Right lobe of liver (tissue), 6 donors: ENCODE measurements at regions not wholly inside any gene's neighbourhood (a gene's known extent, or its start where the extent isn't known, plus 50 kb on each side); places are given as distances from the start of the nearest gene placed in this dataset.
A peak's percentile ranks its signal among the peaks of the same experiment; 100 is the strongest.

Experiments
- ATAC-seq, 4 donors: fragments of 200-7000 bp; cut with Tn5 transposase; one replicate each; pipeline ENCODE4 v1.9.1; 2020; ENCODE audit warnings: mild to moderate bottlenecking in 4 of 4, moderate library complexity in 4 of 4
- DNase-seq, 3 donors: peaks; one replicate each; pipeline ENCODE4 v3.0.0-alpha.2; 2020
- H3K27ac ChIP-seq, 3 donors: fragments of 200-600 bp; one replicate each; pipeline ENCODE4 v1.8.0; 2022
- H3K27me3 ChIP-seq, 2 donors: fragments of 200-600 bp; one replicate each; pipeline ENCODE4 v1.8.0; 2022
- H3K36me3 ChIP-seq, 4 donors: fragments of 200-600 bp; sonication (generic) in 1 of 4; one replicate each; pipeline versions ENCODE4 v1.5.1 to v1.8.0; 2017 to 2022; ENCODE audit warnings: control low read depth in 1 of 4
- H3K4me1 ChIP-seq, 4 donors: fragments of 200-600 bp; sonication (generic) in 1 of 4; one replicate each; pipeline versions ENCODE4 v1.5.1 to v1.8.0; 2017 to 2022; ENCODE audit warnings: control low read depth in 1 of 4
- H3K4me3 ChIP-seq, 3 donors: fragments of 200-600 bp; one replicate each; pipeline ENCODE4 v1.8.0; 2022
- H3K9me3 ChIP-seq, 4 donors: fragments of 200-600 bp; sonication (generic) in 1 of 4; one replicate each; pipeline versions ENCODE4 v1.5.1 to v1.8.0; 2017 to 2022; ENCODE audit warnings: control low read depth in 1 of 4
- POLR2A ChIP-seq: fragments of 450-650 bp; IDR thresholded peaks from one replicate; pipeline ENCODE4 v1.6.1; 2017; ENCODE audit warnings: antibody characterized with exemption, mild to moderate bottlenecking
- WGBS: methylation state at CpG from one replicate; pipeline ENCODE4 v1.1.6; 2018; ENCODE audit warnings: low coverage, low lambda C conversion rate; ENCODE audit not compliant: insufficient coverage; ENCODE audit errors: missing lambda C conversion rate; 5-methylcytosine and 5-hydroxymethylcytosine counted together
- intact Hi-C, 2 donors: fragments of 100-400 bp; cut with DNase I; formaldehyde crosslinking; loops; one replicate each; pipeline versions ENCODE4 v1.11.2 to v1.14.1; 2022
- TF ChIP-seq, protein P1 (sequence below), 4 donors: fragments of 200-600 bp in 3 of 4; fragments of 450-650 bp in 1 of 4; IDR thresholded peaks; one replicate each; pipeline versions ENCODE4 v1.5.1 to v1.8.0; 2016 to 2022; ENCODE audit warnings: antibody characterized with exemption in 4 of 4, mild to moderate bottlenecking in 2 of 4
- donor health status: DM: no; HTN: yes; CAD: no.
- donor health status: DM: no; HTN: no; CAD: no.
- donor health status: DM: no; HTN: no; CAD: no.
- donor health status: DM: no; HTN: yes; CAD: no.
- donor health status: DM: no; HTN: yes; CAD: no.

DNA sequence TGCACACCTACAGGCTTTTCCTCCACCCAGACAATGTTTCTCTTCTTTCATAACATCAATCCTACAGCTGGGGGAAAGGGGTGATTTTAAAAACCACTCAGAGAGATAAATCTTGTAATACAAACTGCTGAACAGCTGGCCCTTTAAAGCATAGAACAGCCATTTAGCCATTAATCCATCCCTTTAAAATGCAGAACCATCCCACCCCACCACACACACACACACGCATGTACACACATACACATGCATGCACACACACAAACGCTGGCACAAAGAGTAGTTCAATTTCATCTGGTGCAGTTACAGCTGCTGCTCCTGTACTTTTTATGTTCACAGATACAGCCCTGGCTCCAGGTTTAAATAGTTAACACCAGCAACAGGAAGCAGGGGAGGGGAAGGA lies 426.1 kb downstream of the MID1IP1 start:
- ATAC-seq: no peak
- Histone ChIP-seq H3K4me3 (no peak overlapping the region), H3K27me3 (no peaks in the 10 kb centered on the region), H3K4me1 (no peaks in the 10 kb centered on the region), H3K9me3 (no peaks in the 10 kb centered on the region), H3K36me3 (no peaks in the 10 kb centered on the region), H3K27ac (no peak overlapping the region)
- DNase-seq: no peak
- intact Hi-C loops: no loop called here
- no peak for TF ChIP-seq POLR2A
- TF ChIP-seq, protein P1, sequence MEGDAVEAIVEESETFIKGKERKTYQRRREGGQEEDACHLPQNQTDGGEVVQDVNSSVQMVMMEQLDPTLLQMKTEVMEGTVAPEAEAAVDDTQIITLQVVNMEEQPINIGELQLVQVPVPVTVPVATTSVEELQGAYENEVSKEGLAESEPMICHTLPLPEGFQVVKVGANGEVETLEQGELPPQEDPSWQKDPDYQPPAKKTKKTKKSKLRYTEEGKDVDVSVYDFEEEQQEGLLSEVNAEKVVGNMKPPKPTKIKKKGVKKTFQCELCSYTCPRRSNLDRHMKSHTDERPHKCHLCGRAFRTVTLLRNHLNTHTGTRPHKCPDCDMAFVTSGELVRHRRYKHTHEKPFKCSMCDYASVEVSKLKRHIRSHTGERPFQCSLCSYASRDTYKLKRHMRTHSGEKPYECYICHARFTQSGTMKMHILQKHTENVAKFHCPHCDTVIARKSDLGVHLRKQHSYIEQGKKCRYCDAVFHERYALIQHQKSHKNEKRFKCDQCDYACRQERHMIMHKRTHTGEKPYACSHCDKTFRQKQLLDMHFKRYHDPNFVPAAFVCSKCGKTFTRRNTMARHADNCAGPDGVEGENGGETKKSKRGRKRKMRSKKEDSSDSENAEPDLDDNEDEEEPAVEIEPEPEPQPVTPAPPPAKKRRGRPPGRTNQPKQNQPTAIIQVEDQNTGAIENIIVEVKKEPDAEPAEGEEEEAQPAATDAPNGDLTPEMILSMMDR (IDR thresholded peaks at IDR 0.05): no peak
- WGBS: 32% methylated on average over 2 of the region's 2 CpGs

DNA sequence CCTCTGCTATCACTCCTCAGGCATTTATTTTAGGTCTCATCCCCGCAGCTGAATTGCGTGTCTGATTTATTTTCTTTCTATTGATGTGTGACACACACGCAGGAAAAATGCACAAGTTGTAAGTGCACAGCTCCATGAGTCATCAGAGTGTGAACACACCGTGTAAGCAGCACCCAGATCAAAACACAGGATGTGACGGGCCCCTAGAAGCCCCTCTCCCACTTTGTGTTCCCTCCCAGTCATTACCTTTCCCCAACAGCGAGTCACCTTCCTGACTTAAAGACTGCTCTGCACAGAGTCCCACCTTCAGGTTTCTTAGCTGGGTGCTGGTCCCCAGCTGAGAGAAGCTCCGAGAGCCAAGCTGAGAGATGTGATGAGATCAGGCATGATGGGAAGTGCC lies 436.7 kb downstream of the MID1IP1 start:
- WGBS: 57% methylated on average over 6 of the region's 7 CpGs
- ATAC-seq: no peak
- TF ChIP-seq, protein P1 (IDR thresholded peaks at IDR 0.05): no peak
- no peak for TF ChIP-seq POLR2A
- H3K27ac ChIP-seq: no peak overlapping the region
- no peaks in the 10 kb centered on the region for H3K27me3 ChIP-seq
- H3K36me3 ChIP-seq: no peaks in the 10 kb centered on the region
- intact Hi-C loops: no loop called here
- no peaks in the 10 kb centered on the region for H3K4me1 ChIP-seq
- H3K4me3 ChIP-seq: no peak overlapping the region
- no peak for DNase-seq
- no peaks in the 10 kb centered on the region for H3K9me3 ChIP-seq

DNA sequence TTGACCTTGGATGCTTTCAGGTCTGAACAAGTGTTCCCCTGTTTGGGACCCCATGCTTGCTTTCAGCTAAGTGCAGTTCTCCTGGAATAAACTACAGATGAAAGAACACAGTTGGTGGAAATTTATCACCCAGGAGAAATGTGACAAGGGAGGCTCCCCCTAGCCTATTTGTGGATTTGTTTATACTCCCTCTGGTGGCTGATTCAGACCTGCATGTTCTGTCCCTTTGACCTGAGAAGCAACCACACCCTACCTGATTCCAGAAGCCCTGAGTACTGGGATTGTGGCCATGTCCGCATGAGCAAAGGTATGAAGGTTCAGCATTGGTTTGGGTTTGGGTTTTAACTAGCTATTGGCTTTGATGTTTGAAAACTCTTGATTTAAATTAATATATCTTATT lies 440.9 kb downstream of the MID1IP1 start:
- Histone ChIP-seq H3K36me3 (no peaks in the 10 kb centered on the region), H3K4me1 (no peaks in the 10 kb centered on the region), H3K9me3 (no peaks in the 10 kb centered on the region), H3K27ac (no peak overlapping the region), H3K4me3 (no peak overlapping the region), H3K27me3 (no peaks in the 10 kb centered on the region)
- 10% methylated on average over 1 of the region's 1 CpG for WGBS
- ATAC-seq: peak; percentile 82 to 97 (median 92)
- TF ChIP-seq, protein P1 (IDR thresholded peaks at IDR 0.05): peak; percentile 55 to 67 (median 60)
- no peak for TF ChIP-seq POLR2A
- intact Hi-C loops: no loop called here
- peak in 1 of 3 donors; percentile 44 for DNase-seq

DNA sequence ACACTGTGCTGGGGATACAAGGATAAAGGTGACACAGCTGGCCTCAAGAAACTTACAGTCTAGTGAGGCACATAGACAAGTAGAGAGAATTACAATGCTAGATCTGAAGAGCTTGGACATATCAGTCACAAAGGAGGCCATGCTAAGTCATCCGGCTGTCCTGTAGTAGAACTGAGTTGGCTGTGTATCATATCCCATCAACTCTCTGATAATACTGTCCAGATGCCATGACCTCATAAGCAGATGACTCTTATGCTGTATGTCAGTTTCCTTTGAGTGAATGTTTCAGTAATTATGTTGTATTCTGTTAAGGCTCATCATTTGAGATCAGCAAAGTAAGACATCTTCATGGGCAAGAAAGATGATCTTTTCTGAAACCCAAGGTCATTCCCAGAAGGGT lies 442.9 kb downstream of the MID1IP1 start:
- TF ChIP-seq, protein P1 (IDR thresholded peaks at IDR 0.05): no peak
- no peak for TF ChIP-seq POLR2A
- no peak overlapping the region for H3K4me3 ChIP-seq
- DNase-seq (no peak), ATAC-seq (no peak)
- WGBS: 60% methylated on average over 1 of the region's 1 CpG
- no peaks in the 10 kb centered on the region for H3K36me3 ChIP-seq
- H3K9me3 ChIP-seq: no peaks in the 10 kb centered on the region
- H3K4me1 ChIP-seq: no peaks in the 10 kb centered on the region
- no peak overlapping the region for H3K27ac ChIP-seq
- intact Hi-C loops: no loop called here
- H3K27me3 ChIP-seq: peaks cover 0 to 5% of the 10 kb centered on the region in 2 donors

DNA sequence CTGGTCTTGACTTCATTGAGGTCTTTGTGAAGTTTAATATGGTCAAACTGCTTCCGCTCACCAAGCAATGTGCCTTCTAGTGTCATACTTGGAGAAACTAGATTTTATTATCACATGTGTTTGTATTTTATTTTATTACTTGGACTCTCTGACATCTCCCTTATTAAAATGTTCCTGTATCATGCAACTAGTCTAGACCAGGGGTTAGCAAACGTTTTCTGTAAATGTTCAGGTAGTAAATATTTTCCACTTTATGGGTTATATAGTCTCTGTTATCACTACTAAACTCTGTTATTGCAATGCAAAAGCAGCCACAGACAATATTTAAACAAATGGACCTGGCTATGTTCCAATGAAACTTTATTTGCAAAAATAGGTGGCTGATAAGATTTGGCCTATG lies 443.8 kb downstream of the MID1IP1 start:
- H3K36me3 ChIP-seq: no peaks in the 10 kb centered on the region
- ATAC-seq: no peak
- DNase-seq: no peak
- intact Hi-C loops: no loop called here
- peaks cover 0 to 5% of the 10 kb centered on the region in 2 donors for H3K27me3 ChIP-seq
- 61% methylated on average over 2 of the region's 2 CpGs for WGBS
- TF ChIP-seq POLR2A: no peak
- TF ChIP-seq, protein P1 (IDR thresholded peaks at IDR 0.05): no peak
- H3K27ac ChIP-seq: no peak overlapping the region
- H3K9me3 ChIP-seq: no peaks in the 10 kb centered on the region
- H3K4me1 ChIP-seq: no peaks in the 10 kb centered on the region
- no peak overlapping the region for H3K4me3 ChIP-seq
